HepG2 (cell line): ENCODE measurements at regions not wholly inside any gene's neighbourhood (a gene's known extent, or its start where the extent isn't known, plus 50 kb on each side); places are given as distances from the start of the nearest gene placed in this dataset.

Experiments used
- ARID4A ChIP-seq: sonication (generic); formaldehyde crosslinking; IDR thresholded peaks from 2 replicates; pipeline ENCODE4 v1.5.0; 2020; ENCODE audit warnings: mild to moderate bottlenecking, missing genetic modification reagents, borderline replicate concordance
- CTCF ChIP-seq: sonication (generic); formaldehyde crosslinking; IDR thresholded peaks from 2 replicates; pipeline ENCODE4 v1.5.0; 2020; ENCODE audit warnings: mild to moderate bottlenecking, missing genetic modification reagents, moderate library complexity
- DRAP1 ChIP-seq: IDR thresholded peaks from 2 replicates; pipeline ENCODE4 v1.6.1; 2016; ENCODE audit warnings: missing genetic modification reagents, missing compliant biosample characterization
- RXRA ChIP-seq: sonication (generic); formaldehyde crosslinking; IDR thresholded peaks from 2 replicates; pipeline ENCODE4 v1.5.1; 2020; ENCODE audit warnings: missing genetic modification reagents
- SOX6 ChIP-seq, 2 experiments: fragments of 450-650 bp in 1 of 2; sonication (generic) in 1 of 2; formaldehyde crosslinking in 1 of 2; IDR thresholded peaks; 2 replicates each; pipeline versions ENCODE4 v1.4.0 to v1.6.1; 2017 to 2020; ENCODE audit warnings: antibody characterized with exemption in 1 of 2, mild to moderate bottlenecking in 1 of 2, missing genetic modification reagents in 1 of 2
- TF ChIP-seq, protein P1 (sequence below): sonication (generic); formaldehyde crosslinking; conservative IDR thresholded peaks from 2 replicates; pipeline ENCODE4 v1.8.0; 2022; ENCODE audit warnings: missing genetic modification reagents
- TF ChIP-seq, protein P2 (sequence below): sonication (generic); formaldehyde crosslinking; conservative IDR thresholded peaks from 2 replicates; pipeline ENCODE4 v1.8.1; 2023; ENCODE audit warnings: missing genetic modification reagents

- TF ChIP-seq SOX6 (IDR thresholded peaks at IDR 0.05) (no peak), SOX6 (CRISPR knock-in tag; IDR thresholded peaks at IDR 0.05) (no peak), RXRA (CRISPR knock-in tag) (no peak), ARID4A (no peak), DRAP1 (CRISPR knock-in tag) (no peak), CTCF (CRISPR knock-in tag) (no peak)
- TF ChIP-seq, protein P1, sequence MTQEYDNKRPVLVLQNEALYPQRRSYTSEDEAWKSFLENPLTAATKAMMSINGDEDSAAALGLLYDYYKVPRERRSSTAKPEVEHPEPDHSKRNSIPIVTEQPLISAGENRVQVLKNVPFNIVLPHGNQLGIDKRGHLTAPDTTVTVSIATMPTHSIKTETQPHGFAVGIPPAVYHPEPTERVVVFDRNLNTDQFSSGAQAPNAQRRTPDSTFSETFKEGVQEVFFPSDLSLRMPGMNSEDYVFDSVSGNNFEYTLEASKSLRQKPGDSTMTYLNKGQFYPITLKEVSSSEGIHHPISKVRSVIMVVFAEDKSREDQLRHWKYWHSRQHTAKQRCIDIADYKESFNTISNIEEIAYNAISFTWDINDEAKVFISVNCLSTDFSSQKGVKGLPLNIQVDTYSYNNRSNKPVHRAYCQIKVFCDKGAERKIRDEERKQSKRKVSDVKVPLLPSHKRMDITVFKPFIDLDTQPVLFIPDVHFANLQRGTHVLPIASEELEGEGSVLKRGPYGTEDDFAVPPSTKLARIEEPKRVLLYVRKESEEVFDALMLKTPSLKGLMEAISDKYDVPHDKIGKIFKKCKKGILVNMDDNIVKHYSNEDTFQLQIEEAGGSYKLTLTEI (CRISPR knock-in tag), result no peak
- TF ChIP-seq, protein P2, sequence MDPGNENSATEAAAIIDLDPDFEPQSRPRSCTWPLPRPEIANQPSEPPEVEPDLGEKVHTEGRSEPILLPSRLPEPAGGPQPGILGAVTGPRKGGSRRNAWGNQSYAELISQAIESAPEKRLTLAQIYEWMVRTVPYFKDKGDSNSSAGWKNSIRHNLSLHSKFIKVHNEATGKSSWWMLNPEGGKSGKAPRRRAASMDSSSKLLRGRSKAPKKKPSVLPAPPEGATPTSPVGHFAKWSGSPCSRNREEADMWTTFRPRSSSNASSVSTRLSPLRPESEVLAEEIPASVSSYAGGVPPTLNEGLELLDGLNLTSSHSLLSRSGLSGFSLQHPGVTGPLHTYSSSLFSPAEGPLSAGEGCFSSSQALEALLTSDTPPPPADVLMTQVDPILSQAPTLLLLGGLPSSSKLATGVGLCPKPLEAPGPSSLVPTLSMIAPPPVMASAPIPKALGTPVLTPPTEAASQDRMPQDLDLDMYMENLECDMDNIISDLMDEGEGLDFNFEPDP (CRISPR knock-in tag), result no peak
Observed at GRCh38 chr13:61294467-61295191, 121.0 kb downstream of the PCDH20 start.
